Kidney epithelial cell (primary cell): ENCODE measurements at regions not wholly inside any gene's neighbourhood (a gene's known extent, or its start where the extent isn't known, plus 50 kb on each side); places are given as distances from the start of the nearest gene placed in this dataset.
A peak's percentile ranks its signal among the peaks of the same experiment; 100 is the strongest.

Experiments used
- DNase-seq: peaks from one replicate; pipeline ENCODE4 v3.0.0-alpha.2; 2010; ENCODE audit warnings: low read depth
- H3K27me3 ChIP-seq: 2 replicates; pipeline ENCODE4 v1.6.0; 2011; ENCODE audit warnings: low read length; ENCODE audit not compliant: control insufficient read depth, insufficient read depth
- H3K36me3 ChIP-seq: 2 replicates; pipeline ENCODE4 v1.5.1; 2011; ENCODE audit warnings: low read length; ENCODE audit not compliant: control insufficient read depth, insufficient read depth
- H3K4me3 ChIP-seq: 2 replicates; pipeline ENCODE4 v1.5.1; 2011; ENCODE audit warnings: low read depth, mild to moderate bottlenecking, control low read depth, low read length
- CTCF ChIP-seq: IDR thresholded peaks from 2 replicates; pipeline ENCODE4 v1.5.1; 2011; ENCODE audit warnings: mild to moderate bottlenecking, moderate library complexity, low read length, control low read depth, inconsistent platforms; ENCODE audit not compliant: insufficient read depth, poor library complexity, severe bottlenecking

GRCh38 chr15:31433091-31433490, 106.5 kb downstream of the KLF13 start:
- TF ChIP-seq CTCF = no peak
- Histone ChIP-seq H3K36me3 (no peaks in the 10 kb centered on the region), H3K27me3 (peaks cover 3% of the 10 kb centered on the region), H3K4me3 (no peak overlapping the region)
- DNase-seq = no peak

GRCh38 chr15:31433574-31433973, 106.9 kb downstream of the KLF13 start:
- Histone ChIP-seq H3K4me3 (no peak overlapping the region), H3K27me3 (peaks cover 3% of the 10 kb centered on the region), H3K36me3 (no peaks in the 10 kb centered on the region)
- TF ChIP-seq CTCF = no peak
- DNase-seq = no peak

GRCh38 chr15:31434275-31434587, 107.6 kb downstream of the KLF13 start:
- no peak overlapping the region for H3K4me3 ChIP-seq
- no peak for DNase-seq
- no peaks in the 10 kb centered on the region for H3K36me3 ChIP-seq
- peaks cover 3% of the 10 kb centered on the region for H3K27me3 ChIP-seq
- no peak for TF ChIP-seq CTCF

- Histone ChIP-seq H3K27me3 (peaks cover 3% of the 10 kb centered on the region), H3K4me3 (no peak overlapping the region), H3K36me3 (no peaks in the 10 kb centered on the region)
- no peak for TF ChIP-seq CTCF
- no peak for DNase-seq
These were observed 108.1 kb downstream of the KLF13 start for GRCh38 chr15:31434588-31435260.

GRCh38 chr15:31435261-31435911, 108.8 kb downstream of the KLF13 start:
- no peak overlapping the region for H3K4me3 ChIP-seq
- peaks cover 3% of the 10 kb centered on the region for H3K27me3 ChIP-seq
- DNase-seq = no peak
- peak; percentile 86 for TF ChIP-seq CTCF
- no peaks in the 10 kb centered on the region for H3K36me3 ChIP-seq

- H3K36me3 ChIP-seq = no peaks in the 10 kb centered on the region
- TF ChIP-seq CTCF = no peak
- DNase-seq = no peak
- H3K27me3 ChIP-seq = peaks cover 3% of the 10 kb centered on the region
- no peak overlapping the region for H3K4me3 ChIP-seq
These were observed 109.4 kb downstream of the KLF13 start for GRCh38 chr15:31435912-31436628.
